IMR-90 (cell line): ENCODE measurements at regions not wholly inside any gene's neighbourhood (a gene's known extent, or its start where the extent isn't known, plus 50 kb on each side); places are given as distances from the start of the nearest gene placed in this dataset.
A peak's percentile ranks its signal among the peaks of the same experiment; 100 is the strongest.

ENCODE experiments used
- ATAC-seq: fragments of 200-7000 bp; cut with Tn5 transposase; 2 replicates; pipeline ENCODE4 v1.9.1; 2020; ENCODE audit warnings: low read depth, mild to moderate bottlenecking, moderate library complexity
- BruUV-seq: library from RNA; stranded (reverse); fragments of 400-500 nt; replicated peaks from 2 replicates; lab custom pipeline; 2021; lab: Mats Ljungman, UMichigan
- CTCF ChIA-PET: fragments of 300-600 bp; formaldehyde crosslinking; extraction: SDS; loops from one replicate; lab custom pipeline; 2021; ENCODE audit warnings: antibody characterized with exemption; lab: Yijun Ruan, JAX
- POLR2A ChIA-PET: fragments of 300-600 bp; sonication (Branson Sonifier 250); formaldehyde crosslinking; loops from one replicate; lab custom pipeline; 2022; ENCODE audit warnings: antibody characterized with exemption; ENCODE audit not compliant: unreplicated experiment; lab: Charles Lee
- DNase-seq: peaks from one replicate; pipeline ENCODE4 v3.0.0; 2013
- H2AFZ ChIP-seq: replicated peaks from 2 replicates; pipeline ENCODE3; 2013; ENCODE audit warnings: low read length, mild to moderate bottlenecking; ENCODE audit not compliant: poor library complexity
- H2AK5ac ChIP-seq: 2 replicates; pipeline ENCODE4 v1.6.1; 2013; ENCODE audit warnings: low read depth, low read length, inconsistent platforms
- H2AK9ac ChIP-seq: replicated peaks from 2 replicates; pipeline ENCODE3; 2013; ENCODE audit warnings: mild to moderate bottlenecking, low read depth, low read length, moderate library complexity; ENCODE audit not compliant: poor library complexity
- H2BK120ac ChIP-seq: 2 replicates; pipeline ENCODE4 v1.6.1; 2013; ENCODE audit warnings: low read depth, low read length, inconsistent platforms
- H2BK15ac ChIP-seq: 3 replicates; pipeline ENCODE4 v1.6.1; 2013; ENCODE audit warnings: low read depth, low read length, inconsistent platforms
- H2BK20ac ChIP-seq: 2 replicates; pipeline ENCODE4 v1.6.1; 2013; ENCODE audit warnings: low read depth, mild to moderate bottlenecking, inconsistent platforms, low read length, moderate library complexity
- H2BK5ac ChIP-seq: 2 replicates; pipeline ENCODE4 v1.6.1; 2013; ENCODE audit warnings: mild to moderate bottlenecking, low read depth, low read length, inconsistent platforms; ENCODE audit not compliant: poor library complexity, severe bottlenecking
- H3K14ac ChIP-seq: replicated peaks from 2 replicates; pipeline ENCODE4 v1.6.1; 2013; ENCODE audit warnings: low read depth, low read length, inconsistent platforms
- H3K18ac ChIP-seq: 2 replicates; pipeline ENCODE4 v1.6.1; 2013; ENCODE audit warnings: low read depth, low read length, control low read depth
- H3K23ac ChIP-seq: 2 replicates; pipeline ENCODE4 v1.6.1; 2013; ENCODE audit warnings: low read depth, low read length, inconsistent platforms
- H3K27ac ChIP-seq: 2 replicates; pipeline ENCODE4 v1.5.1; 2013; ENCODE audit warnings: mild to moderate bottlenecking, control low read depth, low read length; ENCODE audit not compliant: insufficient read depth
- H3K27me3 ChIP-seq: 2 replicates; pipeline ENCODE4 v1.6.1; 2013; ENCODE audit warnings: low read length; ENCODE audit not compliant: control insufficient read depth, insufficient read depth
- H3K36me3 ChIP-seq: 2 replicates; pipeline ENCODE4 v1.6.1; 2013; ENCODE audit warnings: low read length, mixed read lengths; ENCODE audit not compliant: control insufficient read depth, insufficient read depth
- H3K4ac ChIP-seq: 2 replicates; pipeline ENCODE4 v1.6.1; 2013; ENCODE audit warnings: low read depth, low read length, inconsistent platforms
- H3K4me1 ChIP-seq: 2 replicates; pipeline ENCODE4 v1.6.1; 2013; ENCODE audit warnings: low read length, mixed read lengths; ENCODE audit not compliant: control insufficient read depth, insufficient read depth
- H3K4me2 ChIP-seq: 2 replicates; pipeline ENCODE4 v1.6.1; 2013; ENCODE audit warnings: low read depth, mild to moderate bottlenecking, control low read depth, low read length, moderate library complexity
- H3K4me3 ChIP-seq: 2 replicates; pipeline ENCODE4 v1.5.1; 2013; ENCODE audit warnings: low read depth, mild to moderate bottlenecking, control low read depth, low read length, moderate library complexity; ENCODE audit not compliant: insufficient read depth
- H3K56ac ChIP-seq: 2 replicates; pipeline ENCODE4 v1.6.1; 2013; ENCODE audit warnings: low read length, inconsistent platforms; ENCODE audit not compliant: insufficient read depth; ENCODE audit errors: extremely low read depth
- H3K79me1 ChIP-seq, 2 experiments: 2 replicates each; pipeline ENCODE4 v1.6.1; 2013; ENCODE audit warnings: low read length in 2 of 2, inconsistent platforms in 1 of 2, low read depth in 1 of 2
- H3K9ac ChIP-seq: 2 replicates; pipeline ENCODE4 v1.6.1; 2013; ENCODE audit warnings: low read depth, low read length, control low read depth
- H3K9me1 ChIP-seq: 2 replicates; pipeline ENCODE4 v1.6.1; 2013; ENCODE audit warnings: low read length, inconsistent platforms; ENCODE audit not compliant: insufficient read depth
- H3K9me3 ChIP-seq: 2 replicates; pipeline ENCODE4 v1.6.1; 2013; ENCODE audit warnings: low read length; ENCODE audit not compliant: control insufficient read depth, insufficient read depth
- H4K20me1 ChIP-seq: 2 replicates; pipeline ENCODE4 v1.6.1; 2013; ENCODE audit warnings: low read length, inconsistent platforms; ENCODE audit not compliant: insufficient read depth
- H4K5ac ChIP-seq: 2 replicates; pipeline ENCODE4 v1.6.1; 2013; ENCODE audit warnings: mild to moderate bottlenecking, low read depth, low read length, control low read depth
- H4K8ac ChIP-seq, 2 experiments: 2 replicates each; pipeline ENCODE4 v1.6.1; 2013; ENCODE audit warnings: low read depth in 2 of 2, low read length in 2 of 2, control low read depth in 1 of 2, inconsistent platforms in 1 of 2
- H4K91ac ChIP-seq: 2 replicates; pipeline ENCODE4 v1.6.1; 2013; ENCODE audit warnings: low read depth, low read length, inconsistent platforms; ENCODE audit not compliant: insufficient read depth
- BHLHE40 ChIP-seq: fragments of 150-350 bp; IDR thresholded peaks from 2 replicates; pipeline ENCODE4 v1.6.1; 2016; ENCODE audit warnings: mild to moderate bottlenecking, low read depth, low read length
- MAFK ChIP-seq: IDR thresholded peaks from 2 replicates; pipeline ENCODE4 v1.6.1; 2012; ENCODE audit warnings: low read depth, low read length, improper control_type of control experiment
- WGBS, 2 experiments: methylation state at CpG; one replicate each; pipeline versions ENCODE4 v1.1.5 to v1.1.7; 2013; ENCODE audit warnings: missing lambda C conversion rate in 2 of 2; ENCODE audit not compliant: insufficient read length in 1 of 2; ENCODE audit errors: extremely low coverage in 2 of 2; 5-methylcytosine and 5-hydroxymethylcytosine counted together
- dilution Hi-C: fragments of 300-500 bp; cut with HindIII; formaldehyde crosslinking; loops from one replicate; pipeline ENCODE4 v1.14.3; 2018; ENCODE audit warnings: low sequenced_read_pairs; ENCODE audit not compliant: unreplicated experiment
- in situ Hi-C: fragments of 300-500 bp; cut with MboI; formaldehyde crosslinking; loops from 3 replicates; pipeline ENCODE4 v1.14.3; 2019; ENCODE audit warnings: low sequenced_read_pairs, inconsistent platforms, mixed read lengths
- intact Hi-C: fragments of 100-400 bp; cut with micrococcal nuclease; formaldehyde crosslinking; loops from 2 replicates; pipeline ENCODE4 v1.10.0; 2022

GRCh38 chr1:238517711-238518110 lies 627.0 kb upstream of the ZP4 start:
- H3K9ac ChIP-seq, result no peak overlapping the region
- no peak overlapping the region for H2AFZ ChIP-seq
- POLR2A ChIA-PET, result no interaction called here
- no peaks in the 10 kb centered on the region for H3K27me3 ChIP-seq
- dilution Hi-C loops, result no loop called here
- no peaks in the 10 kb centered on the region for H3K79me1 ChIP-seq
- H3K4me3 ChIP-seq, result no peak overlapping the region
- no peaks in the 10 kb centered on the region for H3K36me3 ChIP-seq
- no peak for ATAC-seq
- H3K4me2 ChIP-seq, result no peak overlapping the region
- no TSS peak for BruUV-seq
- H3K56ac ChIP-seq, result no peak overlapping the region
- no peak overlapping the region for H3K14ac ChIP-seq
- H3K18ac ChIP-seq, result no peak overlapping the region
- H2AK5ac ChIP-seq, result no peak overlapping the region
- in situ Hi-C loops, result no loop called here
- no peaks in the 10 kb centered on the region for H3K4me1 ChIP-seq
- H4K5ac ChIP-seq, result no peak overlapping the region
- no peak overlapping the region for H2BK20ac ChIP-seq
- intact Hi-C loops, result no loop called here
- WGBS, 2 experiments, result no CpG with 5 or more reads among the region's 4 CpGs
- H3K9me3 ChIP-seq, result no peaks in the 10 kb centered on the region
- H4K8ac ChIP-seq, result no peak overlapping the region
- H3K9me1 ChIP-seq, result no peaks in the 10 kb centered on the region
- DNase-seq, result no peak
- H2AK9ac ChIP-seq, result no peak overlapping the region
- H3K4ac ChIP-seq, result no peak overlapping the region
- no peak overlapping the region for H2BK5ac ChIP-seq
- H4K91ac ChIP-seq, result no peak overlapping the region
- no peak overlapping the region for H3K23ac ChIP-seq
- TF ChIP-seq MAFK (peak; percentile 90), BHLHE40 (no peak)
- H4K20me1 ChIP-seq, result no peaks in the 10 kb centered on the region
- H2BK15ac ChIP-seq, result no peak overlapping the region
- CTCF ChIA-PET, result no interaction called here
- no peak overlapping the region for H2BK120ac ChIP-seq
- H3K27ac ChIP-seq, result no peak overlapping the region
